Prostate gland (tissue), 2 donors: ENCODE measurements at regions not wholly inside any gene's neighbourhood (a gene's known extent, or its start where the extent isn't known, plus 50 kb on each side); places are given as distances from the start of the nearest gene placed in this dataset.

Experiments used
- POLR2A ChIP-seq: fragments of 450-650 bp; IDR thresholded peaks from one replicate; pipeline ENCODE4 v1.6.1; 2016; ENCODE audit warnings: antibody characterized with exemption, mild to moderate bottlenecking
- POLR2AphosphoS5 ChIP-seq: sonication (generic); formaldehyde crosslinking; IDR thresholded peaks from one replicate; pipeline ENCODE4 v1.6.1; 2017; ENCODE audit warnings: antibody characterized with exemption
- TF ChIP-seq, protein P1 (sequence below), 4 experiments: fragments of 200-600 bp in 2 of 4; fragments of 450-650 bp in 2 of 4; sonication (generic) in 2 of 4; IDR thresholded peaks; 1 replicate in 3 of 4; 2 replicates in 1 of 4; pipeline ENCODE4 v1.5.1; 2016 to 2019; ENCODE audit warnings: antibody characterized with exemption in 4 of 4, mild to moderate bottlenecking in 2 of 4, moderate library complexity in 2 of 4

DNA sequence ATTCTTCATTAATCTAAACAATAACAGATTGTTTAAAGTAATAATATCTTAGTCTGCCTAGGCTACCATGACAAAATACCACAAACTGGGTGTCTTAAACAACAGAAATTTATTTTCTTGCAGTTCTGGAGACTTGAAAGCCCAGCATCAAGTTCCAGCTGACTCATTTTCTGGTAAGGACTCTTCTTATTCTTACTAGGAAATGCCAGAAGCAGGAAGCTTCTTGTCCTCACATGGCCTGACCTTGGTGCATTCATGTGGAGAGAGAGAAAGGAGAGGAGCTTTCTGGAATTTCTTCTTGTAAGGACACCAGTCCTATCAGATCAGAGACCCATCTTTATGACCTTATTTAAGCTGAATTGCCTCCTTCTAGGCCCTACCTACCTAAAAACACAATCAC is 110.5 kb downstream of the ANKRD60 start:
- TF ChIP-seq, protein P1, sequence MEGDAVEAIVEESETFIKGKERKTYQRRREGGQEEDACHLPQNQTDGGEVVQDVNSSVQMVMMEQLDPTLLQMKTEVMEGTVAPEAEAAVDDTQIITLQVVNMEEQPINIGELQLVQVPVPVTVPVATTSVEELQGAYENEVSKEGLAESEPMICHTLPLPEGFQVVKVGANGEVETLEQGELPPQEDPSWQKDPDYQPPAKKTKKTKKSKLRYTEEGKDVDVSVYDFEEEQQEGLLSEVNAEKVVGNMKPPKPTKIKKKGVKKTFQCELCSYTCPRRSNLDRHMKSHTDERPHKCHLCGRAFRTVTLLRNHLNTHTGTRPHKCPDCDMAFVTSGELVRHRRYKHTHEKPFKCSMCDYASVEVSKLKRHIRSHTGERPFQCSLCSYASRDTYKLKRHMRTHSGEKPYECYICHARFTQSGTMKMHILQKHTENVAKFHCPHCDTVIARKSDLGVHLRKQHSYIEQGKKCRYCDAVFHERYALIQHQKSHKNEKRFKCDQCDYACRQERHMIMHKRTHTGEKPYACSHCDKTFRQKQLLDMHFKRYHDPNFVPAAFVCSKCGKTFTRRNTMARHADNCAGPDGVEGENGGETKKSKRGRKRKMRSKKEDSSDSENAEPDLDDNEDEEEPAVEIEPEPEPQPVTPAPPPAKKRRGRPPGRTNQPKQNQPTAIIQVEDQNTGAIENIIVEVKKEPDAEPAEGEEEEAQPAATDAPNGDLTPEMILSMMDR (IDR thresholded peaks at IDR 0.05) = no peak
- TF ChIP-seq POLR2AphosphoS5 = no peak
- TF ChIP-seq POLR2A = no peak
